Uterus (tissue), 2 donors: ENCODE measurements at regions not wholly inside any gene's neighbourhood (a gene's known extent, or its start where the extent isn't known, plus 50 kb on each side); places are given as distances from the start of the nearest gene placed in this dataset.

Experiments used
- CTCF ChIP-seq, 4 experiments: fragments of 200-600 bp in 2 of 4; fragments of 450-650 bp in 2 of 4; sonication (generic) in 2 of 4; IDR thresholded peaks; one replicate each; pipeline ENCODE4 v1.5.1; 2016 to 2019; ENCODE audit warnings: antibody characterized with exemption in 4 of 4, mild to moderate bottlenecking in 2 of 4, moderate library complexity in 1 of 4
- POLR2A ChIP-seq, 2 donors: fragments of 450-650 bp; IDR thresholded peaks; one replicate each; pipeline ENCODE4 v1.6.1; 2016; ENCODE audit warnings: antibody characterized with exemption in 2 of 2, mild to moderate bottlenecking in 1 of 2, moderate library complexity in 1 of 2

GRCh38 chr1:187924252-187924651 is 1095.5 kb downstream of the PLA2G4A start:
- TF ChIP-seq CTCF (IDR thresholded peaks at IDR 0.05): no peak
- no peak for TF ChIP-seq POLR2A (IDR thresholded peaks at IDR 0.05)
